Adipocyte (in vitro differentiated cells): ENCODE measurements at regions not wholly inside any gene's neighbourhood (a gene's known extent, or its start where the extent isn't known, plus 50 kb on each side); places are given as distances from the start of the nearest gene placed in this dataset.
"Not testable (repeated sequence)": the region's sequence is repeated elsewhere in the genome, so short reads cannot be mapped to it uniquely, and the experiment has no call there.

Experiments used
- DNase-seq: peaks from one replicate; pipeline ENCODE4 v3.0.0-alpha.2; 2015; ENCODE audit warnings: low read depth
- H3K27me3 ChIP-seq: replicated peaks from 2 replicates; pipeline ENCODE4 v1.7.0; 2013; ENCODE audit warnings: mild to moderate bottlenecking, low read length, moderate library complexity; ENCODE audit not compliant: control insufficient read depth, insufficient read depth
- H3K36me3 ChIP-seq: 2 replicates; pipeline ENCODE4 v1.7.0; 2013; ENCODE audit warnings: low read length, mild to moderate bottlenecking, moderate library complexity; ENCODE audit not compliant: control insufficient read depth, insufficient read depth, severe bottlenecking
- H3K4me1 ChIP-seq: 2 replicates; pipeline ENCODE4 v1.7.0; 2013; ENCODE audit warnings: mild to moderate bottlenecking, low read length, moderate library complexity; ENCODE audit not compliant: control insufficient read depth, insufficient read depth
- H3K4me3 ChIP-seq: 2 replicates; pipeline ENCODE4 v1.7.0; 2013; ENCODE audit warnings: mild to moderate bottlenecking, low read length, moderate library complexity
- H3K9ac ChIP-seq: 2 replicates; pipeline ENCODE4 v1.7.0; 2013; ENCODE audit warnings: mild to moderate bottlenecking, low read length, moderate library complexity
- H3K9me3 ChIP-seq: 2 replicates; pipeline ENCODE4 v1.7.0; 2013; ENCODE audit warnings: mild to moderate bottlenecking, low read length, moderate library complexity; ENCODE audit not compliant: control insufficient read depth

- H3K4me1 ChIP-seq, H3K9ac ChIP-seq, H3K36me3 ChIP-seq, H3K4me3 ChIP-seq, DNase-seq, H3K27me3 ChIP-seq, H3K9me3 ChIP-seq: not testable (repeated sequence)
Measured at GRCh38 chr10:46645110-46645509, 66.2 kb downstream of the SYT15 start.

- DNase-seq, H3K27me3 ChIP-seq, H3K9me3 ChIP-seq, H3K9ac ChIP-seq, H3K36me3 ChIP-seq, H3K4me3 ChIP-seq, H3K4me1 ChIP-seq: not testable (repeated sequence)
Measured at GRCh38 chr10:46646132-46646531, 67.2 kb downstream of the SYT15 start.

- not testable (repeated sequence) for H3K27me3 ChIP-seq, H3K4me3 ChIP-seq
Measured at GRCh38 chr10:46650967-46651366, 72.0 kb downstream of the SYT15 start.

GRCh38 chr10:46657437-46657836 is 78.5 kb downstream of the SYT15 start:
- not testable (repeated sequence) for H3K36me3 ChIP-seq, H3K27me3 ChIP-seq, H3K4me3 ChIP-seq

More at GRCh38 chr10:46650967-46651366, 72.0 kb downstream of the SYT15 start:
- not testable (repeated sequence) for H3K9me3 ChIP-seq, H3K36me3 ChIP-seq, H3K9ac ChIP-seq, DNase-seq, H3K4me1 ChIP-seq

GRCh38 chr10:46660027-46660834 is 81.3 kb downstream of the SYT15 start:
- not testable (repeated sequence) for H3K9me3 ChIP-seq, H3K27me3 ChIP-seq, H3K4me3 ChIP-seq, H3K36me3 ChIP-seq, DNase-seq, H3K9ac ChIP-seq, H3K4me1 ChIP-seq

More at GRCh38 chr10:46657437-46657836, 78.5 kb downstream of the SYT15 start:
- H3K4me1 ChIP-seq, H3K9ac ChIP-seq, DNase-seq, H3K9me3 ChIP-seq: not testable (repeated sequence)

- not testable (repeated sequence) for H3K9ac ChIP-seq, H3K4me3 ChIP-seq, H3K9me3 ChIP-seq, H3K36me3 ChIP-seq, H3K4me1 ChIP-seq, H3K27me3 ChIP-seq, DNase-seq
Measured at GRCh38 chr10:46660835-46661164, 81.9 kb downstream of the SYT15 start.

- not testable (repeated sequence) for H3K9ac ChIP-seq, H3K36me3 ChIP-seq
Measured at GRCh38 chr10:46665536-46665935, 86.6 kb downstream of the SYT15 start.

GRCh38 chr10:46668357-46668997 is 89.5 kb downstream of the SYT15 start:
- not testable (repeated sequence) for H3K4me3 ChIP-seq, DNase-seq, H3K9ac ChIP-seq, H3K4me1 ChIP-seq, H3K36me3 ChIP-seq, H3K9me3 ChIP-seq, H3K27me3 ChIP-seq

More at GRCh38 chr10:46665536-46665935, 86.6 kb downstream of the SYT15 start:
- not testable (repeated sequence) for H3K27me3 ChIP-seq, DNase-seq, H3K4me1 ChIP-seq, H3K4me3 ChIP-seq, H3K9me3 ChIP-seq

- H3K27me3 ChIP-seq, H3K4me1 ChIP-seq, H3K4me3 ChIP-seq, H3K36me3 ChIP-seq, H3K9me3 ChIP-seq, H3K9ac ChIP-seq, DNase-seq: not testable (repeated sequence)
Measured at GRCh38 chr10:46677836-46678435, 99.0 kb downstream of the SYT15 start.

GRCh38 chr10:46691397-46691796 is 112.5 kb downstream of the SYT15 start:
- H3K9ac ChIP-seq, H3K4me3 ChIP-seq, H3K9me3 ChIP-seq, H3K27me3 ChIP-seq, H3K4me1 ChIP-seq, H3K36me3 ChIP-seq, DNase-seq: not testable (repeated sequence)

GRCh38 chr10:46693218-46693617 is 114.3 kb downstream of the SYT15 start:
- not testable (repeated sequence) for H3K36me3 ChIP-seq, H3K9ac ChIP-seq, H3K27me3 ChIP-seq, DNase-seq, H3K9me3 ChIP-seq, H3K4me3 ChIP-seq, H3K4me1 ChIP-seq
